H9 (cell line): ENCODE measurements at regions not wholly inside any gene's neighbourhood (a gene's known extent, or its start where the extent isn't known, plus 50 kb on each side); places are given as distances from the start of the nearest gene placed in this dataset.

Experiments
- DNase-seq: peaks from one replicate; pipeline ENCODE4 v3.0.0-alpha.2; 2017
- H2AFZ ChIP-seq: one replicate; pipeline ENCODE4 v1.6.1; 2013; ENCODE audit warnings: mild to moderate bottlenecking, low read length, control low read depth, moderate library complexity
- H2AK5ac ChIP-seq: 2 replicates; pipeline ENCODE4 v1.6.1; 2013; ENCODE audit warnings: low read length, control low read depth, mixed read lengths; ENCODE audit not compliant: insufficient read length
- H2BK120ac ChIP-seq: one replicate; pipeline ENCODE4 v1.6.1; 2013; ENCODE audit warnings: low read depth, mild to moderate bottlenecking, low read length, control low read depth, inconsistent platforms; ENCODE audit not compliant: poor library complexity, severe bottlenecking
- H2BK12ac ChIP-seq: 2 replicates; pipeline ENCODE4 v1.6.1; 2013; ENCODE audit warnings: low read length, control low read depth, mixed read lengths, low read depth; ENCODE audit not compliant: insufficient read length
- H2BK15ac ChIP-seq: 2 replicates; pipeline ENCODE4 v1.6.1; 2013; ENCODE audit warnings: low read depth, low read length, control low read depth
- H2BK20ac ChIP-seq: one replicate; pipeline ENCODE4 v1.6.1; 2013; ENCODE audit warnings: low read depth, mild to moderate bottlenecking, low read length, control low read depth, inconsistent platforms; ENCODE audit not compliant: poor library complexity, severe bottlenecking
- H2BK5ac ChIP-seq: 2 replicates; pipeline ENCODE4 v1.6.1; 2013; ENCODE audit warnings: low read length, control low read depth, mixed read lengths; ENCODE audit not compliant: insufficient read length
- H3K14ac ChIP-seq: 2 replicates; pipeline ENCODE4 v1.6.1; 2013; ENCODE audit warnings: low read length, control low read depth; ENCODE audit not compliant: insufficient read depth
- H3K18ac ChIP-seq: 2 replicates; pipeline ENCODE4 v1.6.1; 2013; ENCODE audit warnings: low read depth, mild to moderate bottlenecking, mixed read lengths, low read length, control low read depth; ENCODE audit not compliant: insufficient read length
- H3K23ac ChIP-seq: 2 replicates; pipeline ENCODE4 v1.6.1; 2013; ENCODE audit warnings: low read length, control low read depth, mixed read lengths, low read depth; ENCODE audit not compliant: insufficient read length
- H3K23me2 ChIP-seq: 2 replicates; pipeline ENCODE4 v1.6.1; 2013; ENCODE audit warnings: low read depth, mild to moderate bottlenecking, mixed read lengths, low read length, control low read depth; ENCODE audit not compliant: insufficient read length, poor library complexity, severe bottlenecking
- H3K27ac ChIP-seq: 2 replicates; pipeline ENCODE4 v1.5.1; 2013; ENCODE audit warnings: low read length, control low read depth, mixed read lengths, low read depth; ENCODE audit not compliant: insufficient read length
- H3K27me3 ChIP-seq: 2 replicates; pipeline ENCODE4 v1.6.1; 2013; ENCODE audit warnings: low read length, control low read depth, inconsistent platforms; ENCODE audit not compliant: insufficient read depth
- H3K4ac ChIP-seq: 2 replicates; pipeline ENCODE4 v1.6.1; 2013; ENCODE audit warnings: low read depth, mild to moderate bottlenecking, control low read depth, inconsistent platforms, low read length, moderate library complexity
- H3K4me1 ChIP-seq: 2 replicates; pipeline ENCODE4 v1.6.1; 2013; ENCODE audit warnings: low read length, control low read depth, inconsistent platforms; ENCODE audit not compliant: insufficient read depth
- H3K4me2 ChIP-seq: 2 replicates; pipeline ENCODE4 v1.6.1; 2013; ENCODE audit warnings: low read length, control low read depth, mixed read lengths; ENCODE audit not compliant: insufficient read length, insufficient read depth
- H3K56ac ChIP-seq: 2 replicates; pipeline ENCODE4 v1.6.1; 2013; ENCODE audit warnings: low read depth, mild to moderate bottlenecking, mixed read lengths, low read length, control low read depth; ENCODE audit not compliant: insufficient read length
- H3K79me1 ChIP-seq: 2 replicates; pipeline ENCODE4 v1.6.1; 2013; ENCODE audit warnings: low read depth, mild to moderate bottlenecking, moderate library complexity, low read length, control low read depth, inconsistent platforms; ENCODE audit not compliant: insufficient read depth, poor library complexity, severe bottlenecking
- H3K79me2 ChIP-seq: 2 replicates; pipeline ENCODE4 v1.6.1; 2013; ENCODE audit warnings: low read length, control low read depth, inconsistent platforms; ENCODE audit not compliant: insufficient read depth
- H3K9ac ChIP-seq: 2 replicates; pipeline ENCODE4 v1.6.1; 2013; ENCODE audit warnings: low read length, control low read depth, mixed read lengths; ENCODE audit not compliant: insufficient read length; ENCODE audit errors: extremely low read depth
- H3K9me3 ChIP-seq: one replicate; pipeline ENCODE4 v1.6.1; 2013; ENCODE audit warnings: low read depth, low read length, inconsistent platforms; ENCODE audit not compliant: control insufficient read depth
- H3T11ph ChIP-seq: one replicate; pipeline ENCODE4 v1.6.1; 2013; ENCODE audit warnings: mild to moderate bottlenecking, low read length, control low read depth, inconsistent platforms
- H4K20me1 ChIP-seq: one replicate; pipeline ENCODE4 v1.6.1; 2013; ENCODE audit not compliant: control insufficient read depth, insufficient read length, insufficient read depth
- H4K5ac ChIP-seq: 2 replicates; pipeline ENCODE4 v1.6.1; 2013; ENCODE audit warnings: low read depth, mild to moderate bottlenecking, mixed read lengths, low read length, control low read depth; ENCODE audit not compliant: insufficient read length
- H4K8ac ChIP-seq: replicated peaks from 2 replicates; pipeline ENCODE4 v1.6.1; 2013; ENCODE audit warnings: low read length, control low read depth, mixed read lengths, low read depth; ENCODE audit not compliant: insufficient read length
- H4K91ac ChIP-seq: 2 replicates; pipeline ENCODE4 v1.6.1; 2013; ENCODE audit warnings: low read depth, mild to moderate bottlenecking, moderate library complexity, mixed read lengths, low read length, control low read depth; ENCODE audit not compliant: insufficient read length
- H3K27ac Mint-ChIP-seq, 3 experiments: 2 replicates in 2 of 3; 3 replicates in 1 of 3; pipeline ENCODE4 v1.8.0; 2020 to 2021; ENCODE audit warnings: mixed read lengths in 3 of 3, mild to moderate bottlenecking in 1 of 3, moderate library complexity in 1 of 3
- H3K27me3 Mint-ChIP-seq: 2 replicates; pipeline ENCODE4 v1.8.0; 2021; ENCODE audit warnings: low read depth, mild to moderate bottlenecking, moderate library complexity, mixed read lengths
- H3K36me3 Mint-ChIP-seq, 3 experiments: 2 replicates in 2 of 3; 3 replicates in 1 of 3; pipeline ENCODE4 v1.8.0; 2020 to 2021; ENCODE audit warnings: low read depth in 3 of 3, mixed read lengths in 3 of 3; ENCODE audit not compliant: insufficient read depth in 1 of 3
- H3K4me1 Mint-ChIP-seq, 2 experiments: 2 replicates each; pipeline ENCODE4 v1.8.0; 2020; ENCODE audit warnings: mixed read lengths in 2 of 2
- H3K4me3 Mint-ChIP-seq, 2 experiments: 2 replicates in 1 of 2; 3 replicates in 1 of 2; pipeline ENCODE4 v1.8.0; 2020 to 2021; ENCODE audit warnings: mild to moderate bottlenecking in 2 of 2, mixed read lengths in 2 of 2, moderate library complexity in 1 of 2
- H3K9me3 Mint-ChIP-seq, 2 experiments: 2 replicates in 1 of 2; 3 replicates in 1 of 2; pipeline ENCODE4 v1.8.0; 2020; ENCODE audit warnings: mild to moderate bottlenecking in 2 of 2, mixed read lengths in 2 of 2, moderate library complexity in 1 of 2
- CTCF ChIP-seq: fragments of 200-600 bp; sonication (generic); conservative IDR thresholded peaks from 3 replicates; pipeline ENCODE4 v1.8.0; 2021; ENCODE audit warnings: antibody characterized with exemption, mild to moderate bottlenecking
- WGBS: extraction: QIAGEN DNeasy Blood & Tissue Kit; methylation state at CpG from one replicate; pipeline ENCODE4 v1.1.7; 2013; ENCODE audit warnings: missing lambda C conversion rate, low lambda C conversion rate, mixed read lengths; ENCODE audit not compliant: insufficient read length; ENCODE audit errors: extremely low coverage; 5-methylcytosine and 5-hydroxymethylcytosine counted together

GRCh38 chr4:119851649-119852048, 215.0 kb downstream of the MAD2L1 start:
- no peaks in the 10 kb centered on the region for H3K79me1 ChIP-seq
- no peak overlapping the region for H3K4ac ChIP-seq
- H4K5ac ChIP-seq, result no peak overlapping the region
- Mint-ChIP-seq H3K9me3 (peaks cover 8 to 13% of the 10 kb centered on the region in 2 experiments), H3K4me3 (no peak overlapping the region), H3K4me1 (no peaks in the 10 kb centered on the region), H3K27ac (no peak overlapping the region), H3K27me3 (no peaks in the 10 kb centered on the region), H3K36me3 (peaks cover 2 to 11% (median 10%) of the 10 kb centered on the region in 3 experiments; a peak in 6 of 7 replicates)
- no CpG with 5 or more reads among the region's 2 CpGs for WGBS
- H3K56ac ChIP-seq, result no peak overlapping the region
- no peak overlapping the region for H2BK5ac ChIP-seq
- H3K4me1 ChIP-seq, result no peaks in the 10 kb centered on the region; the same call in 1 of the 2 replicates
- H2AFZ ChIP-seq, result no peak overlapping the region
- H3K4me2 ChIP-seq, result no peak overlapping the region
- TF ChIP-seq CTCF, result no peak
- no peak overlapping the region for H4K8ac ChIP-seq
- no peaks in the 10 kb centered on the region for H4K20me1 ChIP-seq
- H3K79me2 ChIP-seq, result no peaks in the 10 kb centered on the region
- no peak overlapping the region for H4K91ac ChIP-seq
- no peak overlapping the region for H3K23ac ChIP-seq
- no peak overlapping the region for H3K18ac ChIP-seq
- H3K9ac ChIP-seq, result no peak overlapping the region
- DNase-seq, result no peak
- no peak overlapping the region for H2BK12ac ChIP-seq
- no peaks in the 10 kb centered on the region for H3K9me3 ChIP-seq
- H2BK15ac ChIP-seq, result no peak overlapping the region
- no peak overlapping the region for H3T11ph ChIP-seq
- no peak overlapping the region for H3K14ac ChIP-seq
- H2AK5ac ChIP-seq, result no peak overlapping the region
- H2BK120ac ChIP-seq, result no peak overlapping the region
- H3K27me3 ChIP-seq, result no peaks in the 10 kb centered on the region
- H3K27ac ChIP-seq, result no peak overlapping the region
- no peak overlapping the region for H2BK20ac ChIP-seq
- no peaks in the 10 kb centered on the region for H3K23me2 ChIP-seq
